SK-N-SH (cell line): ENCODE measurements at regions not wholly inside any gene's neighbourhood (a gene's known extent, or its start where the extent isn't known, plus 50 kb on each side); places are given as distances from the start of the nearest gene placed in this dataset.

ENCODE experiments used
- CTCF ChIA-PET: fragments of 300-600, 350-600 bp; formaldehyde crosslinking; extraction: SDS; loops from one replicate; lab custom pipeline; 2021; lab: Yijun Ruan, JAX
- POLR2A ChIA-PET: fragments of 350-600 bp; sonication (Branson Sonifier 250); formaldehyde crosslinking; extraction: SDS; loops from one replicate; lab custom pipeline; 2020; ENCODE audit warnings: antibody characterized with exemption, inconsistent platforms; lab: Yijun Ruan, JAX
- DNase-seq: peaks from one replicate; pipeline ENCODE4 v3.0.0; 2012
- H2AFZ ChIP-seq: fragments of 200-600 bp; sonication (generic); 2 replicates; pipeline ENCODE4 v1.8.1; 2016; ENCODE audit warnings: antibody characterized with exemption, mild to moderate bottlenecking, low read depth
- H3F3A ChIP-seq: fragments of 200-600 bp; sonication (generic); replicated peaks from 2 replicates; pipeline ENCODE3; 2016; ENCODE audit warnings: antibody characterized with exemption, mild to moderate bottlenecking; ENCODE audit not compliant: insufficient read depth
- H3K27ac ChIP-seq, 2 experiments: fragments of 200-500 bp in 1 of 2; fragments of 200-600 bp in 1 of 2; sonication (Bioruptor generic) in 1 of 2; sonication (generic), shearing (Covaris generic) in 1 of 2; 2 replicates each; pipeline versions ENCODE4 v1.5.1 to v1.6.1; 2014 to 2016; ENCODE audit warnings: low read depth in 2 of 2, inconsistent platforms in 1 of 2, low read length in 1 of 2, mild to moderate bottlenecking in 1 of 2, mixed read lengths in 1 of 2
- H3K27me3 ChIP-seq: fragments of 200-600 bp; sonication (generic), shearing (Covaris generic); 2 replicates; pipeline ENCODE4 v1.6.1; 2016; ENCODE audit warnings: mixed run types; ENCODE audit not compliant: insufficient read depth
- H3K36me3 ChIP-seq, 2 experiments: fragments of 200-500 bp in 1 of 2; fragments of 200-600 bp in 1 of 2; sonication (Bioruptor generic) in 1 of 2; sonication (generic) in 1 of 2; replicated peaks in 1 of 2; 2 replicates each; pipeline versions ENCODE3 to v1.5.1; 2014 to 2016; ENCODE audit warnings: low read length in 1 of 2, mild to moderate bottlenecking in 1 of 2; ENCODE audit not compliant: insufficient read depth in 2 of 2, control insufficient read depth in 1 of 2
- H3K4me1 ChIP-seq, 2 experiments: fragments of 200-500 bp in 1 of 2; fragments of 200-600 bp in 1 of 2; sonication (Bioruptor generic) in 1 of 2; sonication (generic), shearing (Covaris generic) in 1 of 2; 2 replicates each; pipeline versions ENCODE4 v1.5.1 to v1.6.1; 2014 to 2016; ENCODE audit warnings: low read depth in 1 of 2, low read length in 1 of 2, mixed run types in 1 of 2; ENCODE audit not compliant: insufficient read depth in 2 of 2, control insufficient read depth in 1 of 2
- H3K4me2 ChIP-seq: fragments of 200-600 bp; sonication (generic), shearing (Covaris generic); 2 replicates; pipeline ENCODE4 v1.6.1; 2017; ENCODE audit warnings: mixed run types
- H3K4me3 ChIP-seq, 2 experiments: fragments of 200-500 bp in 1 of 2; fragments of 200-600 bp in 1 of 2; sonication (Bioruptor generic) in 1 of 2; sonication (generic), shearing (Covaris generic) in 1 of 2; 2 replicates each; pipeline versions ENCODE4 v1.5.1 to v1.8.1; 2014 to 2016; ENCODE audit warnings: low read depth in 2 of 2, inconsistent platforms in 1 of 2, low read length in 1 of 2, mild to moderate bottlenecking in 1 of 2, mixed read lengths in 1 of 2, moderate library complexity in 1 of 2
- H3K79me2 ChIP-seq: fragments of 200-600 bp; sonication (generic); 2 replicates; pipeline ENCODE4 v1.8.1; 2017; ENCODE audit warnings: mild to moderate bottlenecking; ENCODE audit not compliant: insufficient read depth
- H3K9ac ChIP-seq: fragments of 200-600 bp; sonication (generic); 2 replicates; pipeline ENCODE4 v1.6.1; 2017; ENCODE audit warnings: mixed run types
- H3K9me2 ChIP-seq: fragments of 200-600 bp; sonication (generic); 2 replicates; pipeline ENCODE4 v1.6.1; 2017; ENCODE audit warnings: mixed run types
- H3K9me3 ChIP-seq: fragments of 200-600 bp; sonication (generic); 2 replicates; pipeline ENCODE4 v1.6.1; 2017; ENCODE audit warnings: mixed run types, mild to moderate bottlenecking, moderate library complexity
- H4K20me1 ChIP-seq: fragments of 200-600 bp; sonication (generic); 2 replicates; pipeline ENCODE4 v1.6.1; 2017; ENCODE audit warnings: mild to moderate bottlenecking, mixed run types; ENCODE audit not compliant: insufficient read depth
- CHD2 ChIP-seq: fragments of 150-350 bp; IDR thresholded peaks from 2 replicates; pipeline ENCODE4 v1.6.1; 2018; ENCODE audit warnings: low read length; ENCODE audit not compliant: partially characterized antibody
- EP300 ChIP-seq, 2 experiments: IDR thresholded peaks; 2 replicates each; pipeline versions ENCODE4 v1.4.0 to v1.6.1; 2012; ENCODE audit warnings: borderline replicate concordance in 1 of 2, low read depth in 1 of 2, low read length in 1 of 2
- EZH2phosphoT487 ChIP-seq: fragments of 200-600 bp; sonication (generic); IDR thresholded peaks from 2 replicates; pipeline ENCODE4 v1.6.1; 2017; ENCODE audit warnings: low read depth, mixed run types, mild to moderate bottlenecking, antibody characterized with exemption, moderate library complexity, borderline replicate concordance
- FOSL2 ChIP-seq: IDR thresholded peaks from 2 replicates; pipeline ENCODE4 v1.4.0; 2012; ENCODE audit warnings: low read depth, mild to moderate bottlenecking, moderate library complexity, borderline replicate concordance
- FOXJ3 ChIP-seq: sonication (generic); formaldehyde crosslinking; IDR thresholded peaks from 2 replicates; pipeline ENCODE4 v1.5.1; 2020; ENCODE audit warnings: mild to moderate bottlenecking, missing genetic modification reagents
- MEF2A ChIP-seq: IDR thresholded peaks from 2 replicates; pipeline ENCODE4 v1.4.0; 2012; ENCODE audit warnings: low read depth, borderline replicate concordance
- NFIC ChIP-seq: IDR thresholded peaks from 2 replicates; pipeline ENCODE4 v1.4.0; 2012; ENCODE audit warnings: borderline replicate concordance
- RAD21 ChIP-seq: IDR thresholded peaks from 2 replicates; pipeline ENCODE4 v1.6.1; 2012; ENCODE audit warnings: mild to moderate bottlenecking, low read length
- RCOR1 ChIP-seq: fragments of 150-350 bp; IDR thresholded peaks from 2 replicates; pipeline ENCODE4 v1.6.1; 2017; ENCODE audit warnings: antibody characterized with exemption, low read length
- REST ChIP-seq: IDR thresholded peaks from 2 replicates; pipeline ENCODE4 v1.6.1; 2012; ENCODE audit warnings: mild to moderate bottlenecking, low read depth, low read length, moderate library complexity
- SMC3 ChIP-seq: IDR thresholded peaks from 2 replicates; pipeline ENCODE4 v1.6.1; 2012; ENCODE audit warnings: low read depth, low read length, improper control_type of control experiment
- TAF1 ChIP-seq: IDR thresholded peaks from 2 replicates; pipeline ENCODE4 v1.6.1; 2012; ENCODE audit warnings: low read depth, mild to moderate bottlenecking, low read length, moderate library complexity, borderline replicate concordance
- TCF12 ChIP-seq: IDR thresholded peaks from 2 replicates; pipeline ENCODE4 v1.4.0; 2012
- TEAD4 ChIP-seq: IDR thresholded peaks from 2 replicates; pipeline ENCODE4 v1.4.0; 2012; ENCODE audit warnings: mild to moderate bottlenecking, borderline replicate concordance; ENCODE audit not compliant: insufficient read depth
- USF2 ChIP-seq: fragments of 150-350 bp; IDR thresholded peaks from 2 replicates; pipeline ENCODE4 v1.6.1; 2017; ENCODE audit warnings: antibody characterized with exemption, low read length, low read depth, borderline replicate concordance
- YY1 ChIP-seq: IDR thresholded peaks from 2 replicates; pipeline ENCODE4 v1.4.0; 2012; ENCODE audit warnings: low read depth, mild to moderate bottlenecking
- WGBS: methylation state at CpG from one replicate; pipeline ENCODE4 v1.1.6; 2017; ENCODE audit warnings: low lambda C conversion rate; 5-methylcytosine and 5-hydroxymethylcytosine counted together
- TF ChIP-seq, protein P1 (sequence below): fragments of 200-600 bp; sonication (generic); IDR thresholded peaks from 2 replicates; pipeline ENCODE4 v1.6.1; 2017; ENCODE audit warnings: antibody characterized with exemption, mild to moderate bottlenecking, moderate library complexity
- TF ChIP-seq, protein P2 (sequence below): IDR thresholded peaks from 2 replicates; pipeline ENCODE4; 2012

DNA sequence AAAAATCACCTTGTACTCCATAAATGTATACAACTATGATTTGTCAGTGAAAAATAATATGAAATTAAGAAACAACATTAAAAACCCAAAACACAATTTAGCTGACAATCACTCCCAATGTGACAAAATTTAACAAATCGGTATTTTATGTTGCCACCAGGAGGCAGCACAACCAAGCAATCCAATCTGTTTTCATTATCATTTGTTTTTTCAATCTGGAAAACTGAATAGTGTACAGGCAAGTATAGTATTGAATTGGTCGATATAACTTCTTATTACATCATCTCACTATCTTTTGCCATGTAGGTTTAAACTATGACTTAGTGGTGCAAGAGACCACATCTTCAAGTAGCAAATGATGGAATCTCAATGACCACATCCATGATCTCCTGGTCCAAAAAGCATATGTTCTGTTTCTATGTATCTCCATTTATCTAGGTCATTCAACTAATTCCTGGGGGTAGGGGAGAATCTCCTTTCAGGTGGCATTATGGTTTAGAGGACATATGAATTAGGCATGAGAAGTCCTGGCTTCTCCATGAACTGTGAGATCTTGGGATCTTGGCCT lies 112.9 kb upstream of the AGA start:
- POLR2A ChIA-PET = no interaction called here
- Histone ChIP-seq H3K9me3 (no peaks in the 10 kb centered on the region), H3K27ac (no peak overlapping the region), H3K9me2 (no peaks in the 10 kb centered on the region), H3K9ac (no peak overlapping the region), H3K79me2 (no peaks in the 10 kb centered on the region), H2AFZ (no peak overlapping the region), H3K4me3 (no peak overlapping the region; a peak in 1 of 4 replicates), H3K36me3 (no peaks in the 10 kb centered on the region), H3K27me3 (no peaks in the 10 kb centered on the region; the same call in 1 of the 2 replicates), H3K4me1 (no peaks in the 10 kb centered on the region), H3K4me2 (no peak overlapping the region), H3F3A (peaks cover 3% of the 10 kb centered on the region), H4K20me1 (no peaks in the 10 kb centered on the region)
- peak; percentile 40 for DNase-seq
- CTCF ChIA-PET = interaction anchor here (0.6 to 1.7 kb wide), 7 partner anchors 10 to 1656 kb away, joined by 3 to 7 read pairs (median 4); no protein-coding TSS in a partner anchor
- TF ChIP-seq FOXJ3 (CRISPR knock-in tag) (no peak), USF2 (no peak), SMC3 (peak; percentile 61), EP300 (IDR thresholded peaks at IDR 0.05; ENCODE audit: borderline replicate concordance in 1 of 2, low read depth in 1 of 2, low read length in 1 of 2) (no peak), YY1 (no peak), RCOR1 (no peak), RAD21 (peak; percentile 70), FOSL2 (no peak), TCF12 (no peak), EZH2phosphoT487 (no peak)
- TF ChIP-seq, protein P1, sequence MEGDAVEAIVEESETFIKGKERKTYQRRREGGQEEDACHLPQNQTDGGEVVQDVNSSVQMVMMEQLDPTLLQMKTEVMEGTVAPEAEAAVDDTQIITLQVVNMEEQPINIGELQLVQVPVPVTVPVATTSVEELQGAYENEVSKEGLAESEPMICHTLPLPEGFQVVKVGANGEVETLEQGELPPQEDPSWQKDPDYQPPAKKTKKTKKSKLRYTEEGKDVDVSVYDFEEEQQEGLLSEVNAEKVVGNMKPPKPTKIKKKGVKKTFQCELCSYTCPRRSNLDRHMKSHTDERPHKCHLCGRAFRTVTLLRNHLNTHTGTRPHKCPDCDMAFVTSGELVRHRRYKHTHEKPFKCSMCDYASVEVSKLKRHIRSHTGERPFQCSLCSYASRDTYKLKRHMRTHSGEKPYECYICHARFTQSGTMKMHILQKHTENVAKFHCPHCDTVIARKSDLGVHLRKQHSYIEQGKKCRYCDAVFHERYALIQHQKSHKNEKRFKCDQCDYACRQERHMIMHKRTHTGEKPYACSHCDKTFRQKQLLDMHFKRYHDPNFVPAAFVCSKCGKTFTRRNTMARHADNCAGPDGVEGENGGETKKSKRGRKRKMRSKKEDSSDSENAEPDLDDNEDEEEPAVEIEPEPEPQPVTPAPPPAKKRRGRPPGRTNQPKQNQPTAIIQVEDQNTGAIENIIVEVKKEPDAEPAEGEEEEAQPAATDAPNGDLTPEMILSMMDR = peak; percentile 88
- whole genome bisulfite sequencing = 1% methylated on average over 2 of the region's 2 CpGs

DNA sequence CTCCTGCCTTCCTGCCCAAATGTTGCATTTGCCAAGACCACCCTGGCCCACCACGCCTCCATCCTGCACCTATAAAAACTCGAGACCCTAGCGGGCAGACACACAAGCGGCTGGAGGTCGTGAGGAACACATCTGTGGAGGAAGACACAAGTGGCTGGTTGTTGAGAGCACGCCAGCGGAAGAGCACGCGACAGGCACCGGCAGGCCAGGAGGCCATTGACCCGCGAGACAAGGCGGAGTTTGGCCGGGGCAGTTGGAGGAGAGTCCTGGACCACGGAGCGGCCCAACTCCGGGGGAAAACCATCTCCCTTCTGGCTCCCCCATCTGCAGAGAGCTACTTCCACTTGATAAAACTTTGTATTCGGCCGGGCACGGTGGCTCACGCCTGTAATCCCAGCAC lies 115.2 kb upstream of the AGA start:
- no peak for DNase-seq
- Histone ChIP-seq H3K4me1 (no peaks in the 10 kb centered on the region), H3K27me3 (no peaks in the 10 kb centered on the region; the same call in 1 of the 2 replicates), H3K9me2 (no peaks in the 10 kb centered on the region), H3K4me2 (no peak overlapping the region), H3K4me3 (no peak overlapping the region), H4K20me1 (no peaks in the 10 kb centered on the region), H3F3A (peaks cover 3% of the 10 kb centered on the region), H2AFZ (no peak overlapping the region), H3K36me3 (no peaks in the 10 kb centered on the region), H3K79me2 (no peaks in the 10 kb centered on the region), H3K9me3 (no peaks in the 10 kb centered on the region), H3K27ac (no peak overlapping the region)
- CTCF ChIA-PET = no interaction called here
- POLR2A ChIA-PET = no interaction called here
- 73% methylated on average over 21 of the region's 21 CpGs for WGBS
- TF ChIP-seq MEF2A = no peak
- no peak for TF ChIP-seq TAF1
- no peak for TF ChIP-seq SMC3
- TF ChIP-seq RCOR1 = no peak
- no peak for TF ChIP-seq NFIC
- TF ChIP-seq, protein P2, sequence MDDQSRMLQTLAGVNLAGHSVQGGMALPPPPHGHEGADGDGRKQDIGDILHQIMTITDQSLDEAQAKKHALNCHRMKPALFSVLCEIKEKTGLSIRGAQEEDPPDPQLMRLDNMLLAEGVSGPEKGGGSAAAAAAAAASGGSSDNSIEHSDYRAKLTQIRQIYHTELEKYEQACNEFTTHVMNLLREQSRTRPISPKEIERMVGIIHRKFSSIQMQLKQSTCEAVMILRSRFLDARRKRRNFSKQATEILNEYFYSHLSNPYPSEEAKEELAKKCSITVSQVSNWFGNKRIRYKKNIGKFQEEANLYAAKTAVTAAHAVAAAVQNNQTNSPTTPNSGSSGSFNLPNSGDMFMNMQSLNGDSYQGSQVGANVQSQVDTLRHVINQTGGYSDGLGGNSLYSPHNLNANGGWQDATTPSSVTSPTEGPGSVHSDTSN = no peak
- TF ChIP-seq TEAD4 = no peak
- TF ChIP-seq CHD2 = no peak
- TF ChIP-seq EP300 (IDR thresholded peaks at IDR 0.05; ENCODE audit: borderline replicate concordance in 1 of 2, low read depth in 1 of 2, low read length in 1 of 2) = no peak
- no peak for TF ChIP-seq REST
- TF ChIP-seq, all 33 proteins: peak for 0
- no peak overlapping the region for H3K9ac ChIP-seq
